Spinal cord (tissue), 9 donors: ENCODE measurements at regions not wholly inside any gene's neighbourhood (a gene's known extent, or its start where the extent isn't known, plus 50 kb on each side); places are given as distances from the start of the nearest gene placed in this dataset.

ENCODE experiments used
- DNase-seq, 6 donors: peaks; one replicate each; pipeline versions ENCODE4 v3.0.0 to v3.0.0-alpha.2; 2013 to 2015; ENCODE audit warnings: low spot score in 6 of 6, low read depth in 4 of 6
- H3K27ac ChIP-seq: one replicate; pipeline ENCODE4 v1.5.1; 2013; ENCODE audit warnings: low read depth, low read length, control low read depth
- H3K27me3 ChIP-seq: one replicate; pipeline ENCODE4 v1.6.1; 2013; ENCODE audit warnings: low read length; ENCODE audit not compliant: control insufficient read depth, insufficient read depth
- H3K36me3 ChIP-seq: one replicate; pipeline ENCODE4 v1.6.1; 2013; ENCODE audit warnings: low read length; ENCODE audit not compliant: control insufficient read depth, insufficient read depth
- H3K4me1 ChIP-seq: one replicate; pipeline ENCODE4 v1.6.1; 2013; ENCODE audit warnings: low read length; ENCODE audit not compliant: control insufficient read depth, insufficient read depth
- H3K4me3 ChIP-seq: one replicate; pipeline ENCODE4 v1.5.1; 2013; ENCODE audit warnings: low read depth, low read length, control low read depth
- H3K9me3 ChIP-seq: one replicate; pipeline ENCODE4 v1.6.1; 2013; ENCODE audit warnings: low read length; ENCODE audit not compliant: control insufficient read depth, insufficient read depth
- WGBS: methylation state at CpG from one replicate; pipeline ENCODE4 v1.1.5; 2013; ENCODE audit warnings: missing lambda C conversion rate; ENCODE audit not compliant: insufficient coverage; 5-methylcytosine and 5-hydroxymethylcytosine counted together
- donor health status: healthy.

DNA sequence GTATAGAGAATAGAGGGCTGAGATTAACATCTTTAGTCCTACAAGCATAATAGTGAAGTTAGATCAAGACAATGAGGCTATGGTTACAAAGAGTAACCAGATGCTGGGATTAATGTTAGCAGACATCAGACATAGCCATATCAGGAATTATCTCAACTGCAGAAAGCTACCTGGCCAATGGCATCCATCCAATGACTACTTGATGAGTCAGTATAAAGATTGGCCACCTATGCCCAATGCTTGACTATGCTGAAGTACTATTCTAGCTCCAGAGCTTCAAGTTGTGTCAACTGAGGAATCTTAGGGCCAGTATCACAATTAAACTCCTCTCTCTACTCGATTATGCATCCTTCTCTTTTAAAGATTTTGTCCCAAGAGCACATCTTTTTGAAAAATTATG, 541.4 kb downstream of the PRELID2 start:
- H3K36me3 ChIP-seq = no peaks in the 10 kb centered on the region
- no peaks in the 10 kb centered on the region for H3K9me3 ChIP-seq
- H3K4me3 ChIP-seq = no peak overlapping the region
- DNase-seq = no peak
- no CpG with 5 or more reads among the region's 1 CpG for WGBS
- H3K4me1 ChIP-seq = no peaks in the 10 kb centered on the region
- no peak overlapping the region for H3K27ac ChIP-seq
- H3K27me3 ChIP-seq = no peaks in the 10 kb centered on the region

DNA sequence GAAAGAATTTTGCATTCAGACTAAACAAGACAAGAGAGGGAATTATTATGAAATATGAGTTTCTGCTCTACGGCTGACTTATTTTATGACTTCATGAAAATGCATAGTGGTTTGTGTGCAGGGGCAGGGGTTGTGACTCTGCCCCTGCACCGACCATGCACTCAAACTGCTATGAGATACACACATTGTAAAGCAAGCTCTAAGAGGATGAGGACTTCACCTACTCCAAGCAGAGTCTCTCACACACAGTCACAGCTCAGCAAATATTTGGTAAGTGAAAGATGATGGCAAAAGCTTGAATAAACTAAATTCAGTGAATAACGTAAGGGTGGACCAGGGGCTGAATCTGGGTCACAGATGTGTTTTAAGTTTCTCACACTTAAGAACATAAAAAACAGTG, 542.9 kb downstream of the PRELID2 start:
- no peaks in the 10 kb centered on the region for H3K4me1 ChIP-seq
- H3K27ac ChIP-seq = no peak overlapping the region
- no peak overlapping the region for H3K4me3 ChIP-seq
- no peak for DNase-seq
- no peaks in the 10 kb centered on the region for H3K27me3 ChIP-seq
- no peaks in the 10 kb centered on the region for H3K36me3 ChIP-seq
- no CpG with 5 or more reads among the region's 3 CpGs for WGBS
- no peaks in the 10 kb centered on the region for H3K9me3 ChIP-seq

- H3K4me3 ChIP-seq = no peak overlapping the region
- H3K4me1 ChIP-seq = no peaks in the 10 kb centered on the region
- H3K9me3 ChIP-seq = no peaks in the 10 kb centered on the region
- no peaks in the 10 kb centered on the region for H3K27me3 ChIP-seq
- no peak overlapping the region for H3K27ac ChIP-seq
- H3K36me3 ChIP-seq = no peaks in the 10 kb centered on the region
- peak in 2 of 6 donors; percentile 3 to 69 for DNase-seq
- WGBS = 100% methylated on average over 1 of the region's 3 CpGs
Measured at GRCh38 chr5:145283141-145283810, 551.9 kb downstream of the PRELID2 start.

GRCh38 chr5:145280806-145281205, 554.3 kb downstream of the PRELID2 start:
- H3K9me3 ChIP-seq = no peaks in the 10 kb centered on the region

GRCh38 chr5:145280214-145280613, 554.9 kb downstream of the PRELID2 start:
- Histone ChIP-seq H3K27ac (no peak overlapping the region), H3K4me1 (no peaks in the 10 kb centered on the region), H3K27me3 (no peaks in the 10 kb centered on the region), H3K36me3 (no peaks in the 10 kb centered on the region), H3K9me3 (no peaks in the 10 kb centered on the region), H3K4me3 (no peak overlapping the region)
- peak in 1 of 6 donors; percentile 62 for DNase-seq
- WGBS = no CpG with 5 or more reads among the region's 3 CpGs

More at GRCh38 chr5:145280806-145281205, 554.3 kb downstream of the PRELID2 start:
- no CpG with 5 or more reads among the region's 2 CpGs for WGBS
- Histone ChIP-seq H3K27me3 (no peaks in the 10 kb centered on the region), H3K27ac (no peak overlapping the region), H3K4me3 (no peak overlapping the region), H3K36me3 (no peaks in the 10 kb centered on the region), H3K4me1 (no peaks in the 10 kb centered on the region)
- DNase-seq = no peak

DNA sequence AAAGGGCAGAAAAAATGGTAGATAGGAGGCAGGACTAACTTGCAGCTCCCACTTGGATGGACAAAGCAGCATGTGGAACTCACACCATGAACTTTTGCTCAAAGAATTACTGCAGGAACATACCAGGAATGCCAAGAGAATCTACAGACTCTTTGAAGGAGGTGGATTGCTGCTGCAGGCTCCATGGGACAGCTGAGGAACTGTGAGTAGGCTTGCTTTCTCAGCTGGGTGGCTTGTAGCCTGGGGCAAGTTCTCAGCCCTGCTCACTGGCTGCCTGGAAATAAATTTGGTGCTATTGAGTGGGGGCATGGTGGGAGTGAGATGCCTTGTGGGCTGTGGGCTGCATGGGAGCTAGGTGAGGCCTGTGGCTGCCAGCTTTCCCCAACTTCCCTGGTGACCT, 574.5 kb downstream of the PRELID2 start:
- DNase-seq = no peak
- Histone ChIP-seq H3K27ac (no peak overlapping the region), H3K36me3 (no peaks in the 10 kb centered on the region), H3K4me3 (no peak overlapping the region), H3K4me1 (no peaks in the 10 kb centered on the region), H3K27me3 (no peaks in the 10 kb centered on the region), H3K9me3 (peaks cover 2% of the 10 kb centered on the region)

DNA sequence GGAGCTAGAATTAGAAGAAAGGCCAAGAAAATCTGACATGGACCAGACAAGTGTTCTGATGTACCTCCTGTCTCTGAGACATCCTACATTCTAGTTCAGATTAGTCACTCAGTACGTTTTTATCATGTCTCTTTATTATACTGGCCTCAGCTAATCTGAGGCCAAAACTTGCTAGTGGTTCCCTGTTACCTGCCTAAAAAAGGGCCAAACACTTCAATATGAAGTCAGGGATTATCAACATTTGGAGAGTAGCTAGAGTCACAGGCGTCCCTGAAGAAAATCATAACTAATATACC, 587.4 kb downstream of the PRELID2 start:
- Histone ChIP-seq H3K4me3 (no peak overlapping the region), H3K27ac (no peak overlapping the region), H3K9me3 (no peaks in the 10 kb centered on the region), H3K27me3 (no peaks in the 10 kb centered on the region), H3K4me1 (no peaks in the 10 kb centered on the region), H3K36me3 (no peaks in the 10 kb centered on the region)
- DNase-seq = no peak
- 80% methylated on average over 1 of the region's 2 CpGs for WGBS

DNA sequence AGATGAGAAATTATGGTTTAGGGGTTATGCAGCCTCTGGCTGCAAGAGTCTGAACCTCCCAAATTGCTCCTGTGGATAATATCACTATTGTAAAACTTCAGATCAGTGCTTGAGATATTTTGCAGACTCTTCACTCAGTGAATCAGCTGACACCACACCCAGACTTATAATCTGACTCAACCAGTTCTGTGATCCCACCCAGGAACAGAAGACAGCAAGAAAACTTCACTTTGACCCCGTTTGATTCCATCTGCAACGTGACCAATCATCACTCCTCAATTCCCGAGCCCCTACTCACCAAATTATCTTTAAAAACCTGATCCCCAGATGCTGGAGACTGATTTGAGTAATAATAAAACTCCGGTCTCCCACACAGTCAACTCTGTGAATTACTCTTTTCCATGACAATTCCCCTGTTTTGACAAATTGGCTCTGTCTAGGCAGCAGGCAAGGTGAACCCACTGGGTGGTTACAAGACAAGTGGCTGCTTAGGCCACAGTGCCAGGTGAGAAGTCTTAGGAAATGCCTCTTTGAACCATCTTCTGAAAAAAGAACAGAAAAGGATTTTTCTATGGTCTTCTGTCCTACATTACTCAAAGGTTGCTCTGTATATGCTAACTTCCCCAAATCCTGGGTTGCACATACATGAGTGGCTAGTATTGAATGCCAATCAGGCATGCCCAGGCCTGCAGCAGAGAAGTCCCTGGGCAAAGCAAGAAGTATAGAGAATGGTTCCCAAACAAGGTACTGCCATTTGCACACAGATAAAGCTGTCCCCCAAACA, 588.0 kb downstream of the PRELID2 start:
- no peaks in the 10 kb centered on the region for H3K27me3 ChIP-seq

DNA sequence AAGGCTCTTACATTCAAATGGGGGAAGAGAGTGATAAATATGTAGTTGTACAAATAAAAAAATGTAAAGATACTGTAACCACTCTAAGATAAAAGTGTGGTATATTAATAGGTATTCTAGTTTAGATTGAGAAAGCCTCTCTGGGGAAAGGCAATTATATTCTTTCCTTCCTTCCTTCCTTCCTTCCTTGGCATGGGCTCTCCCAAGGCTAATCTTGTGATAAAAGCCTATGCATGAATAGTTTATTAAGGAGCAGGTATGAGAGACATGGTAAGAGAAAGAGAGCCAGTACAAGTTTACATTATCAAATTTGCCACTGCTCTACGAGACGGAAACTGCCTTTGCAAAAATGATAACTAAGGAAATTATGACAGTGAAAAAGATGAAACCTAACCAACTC, 588.8 kb downstream of the PRELID2 start:
- H3K4me1 ChIP-seq = no peaks in the 10 kb centered on the region
- WGBS = no CpG with 5 or more reads among the region's 2 CpGs
- DNase-seq = no peak
- H3K9me3 ChIP-seq = no peaks in the 10 kb centered on the region
- no peak overlapping the region for H3K4me3 ChIP-seq
- no peak overlapping the region for H3K27ac ChIP-seq
- H3K27me3 ChIP-seq = no peaks in the 10 kb centered on the region
- no peaks in the 10 kb centered on the region for H3K36me3 ChIP-seq

More for the DNA sequence above, 588.0 kb downstream of the PRELID2 start:
- Histone ChIP-seq H3K4me1 (no peaks in the 10 kb centered on the region), H3K27ac (no peak overlapping the region), H3K9me3 (no peaks in the 10 kb centered on the region), H3K4me3 (no peak overlapping the region), H3K36me3 (no peaks in the 10 kb centered on the region)
- WGBS = 59% methylated on average over 2 of the region's 4 CpGs
- DNase-seq = no peak

DNA sequence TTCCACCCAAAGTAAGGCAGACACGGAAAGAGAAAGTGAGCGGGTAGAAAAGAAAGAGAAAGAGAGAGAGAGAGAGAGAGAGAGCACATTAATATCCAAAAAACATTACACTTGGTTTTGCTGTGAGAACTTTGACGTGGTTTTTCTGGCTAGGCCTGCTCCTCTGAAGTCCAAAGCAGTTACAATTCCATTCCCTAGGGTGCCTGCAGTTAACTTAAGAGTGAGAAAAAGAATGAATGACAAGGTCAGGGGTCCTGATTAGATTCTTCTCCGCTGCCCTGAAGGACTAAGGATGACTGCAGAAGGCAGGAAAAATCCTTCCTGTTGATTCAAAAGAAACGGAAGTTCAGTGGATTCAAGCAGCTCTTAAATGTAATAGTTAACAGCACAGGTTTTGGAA, 589.8 kb downstream of the PRELID2 start:
- Histone ChIP-seq H3K4me3 (no peak overlapping the region), H3K4me1 (no peaks in the 10 kb centered on the region), H3K27me3 (no peaks in the 10 kb centered on the region), H3K36me3 (no peaks in the 10 kb centered on the region), H3K9me3 (no peaks in the 10 kb centered on the region), H3K27ac (no peak overlapping the region)
- WGBS = 50% methylated on average over 1 of the region's 5 CpGs
- peak in 1 of 6 donors; percentile 27 for DNase-seq
